GM19025 (cell line): ENCODE measurements at regions not wholly inside any gene's neighbourhood (a gene's known extent, or its start where the extent isn't known, plus 50 kb on each side); places are given as distances from the start of the nearest gene placed in this dataset.

Source experiments
- ATAC-seq: cut with Tn5 transposase; IDR thresholded peaks from one replicate; pipeline ENCODE4 v1.9.1; 2021; ENCODE audit warnings: mild to moderate bottlenecking, low read depth, moderate library complexity; ENCODE audit not compliant: unreplicated experiment

- no peak for ATAC-seq
Observed at GRCh38 chr5:32984851-32985610, 273.9 kb downstream of the NPR3 start.

- ATAC-seq: no peak
Observed at GRCh38 chr5:32989815-32990214, 278.7 kb downstream of the NPR3 start.

GRCh38 chr5:32990593-32991420 is 279.7 kb downstream of the NPR3 start:
- ATAC-seq: no peak

- ATAC-seq: no peak
Observed at GRCh38 chr5:32991421-32991815, 280.3 kb downstream of the NPR3 start.

GRCh38 chr5:32996336-32996735 is 285.2 kb downstream of the NPR3 start:
- ATAC-seq: no peak

- ATAC-seq: no peak
Observed at GRCh38 chr5:33008751-33009418, 297.8 kb downstream of the NPR3 start.

- no peak for ATAC-seq
Observed at GRCh38 chr5:33010846-33011245, 299.7 kb downstream of the NPR3 start.

- no peak for ATAC-seq
Observed at GRCh38 chr5:33011801-33012200, 300.7 kb downstream of the NPR3 start.

GRCh38 chr5:33023649-33024048 is 312.5 kb downstream of the NPR3 start:
- ATAC-seq: no peak

GRCh38 chr5:33032271-33033070 is 321.4 kb downstream of the NPR3 start:
- ATAC-seq: no peak

- ATAC-seq: no peak
Observed at GRCh38 chr5:33033516-33033915, 322.4 kb downstream of the NPR3 start.

- no peak for ATAC-seq
Observed at GRCh38 chr5:33034777-33035176, 323.7 kb downstream of the NPR3 start.

GRCh38 chr5:33035851-33036527 is 324.9 kb downstream of the NPR3 start:
- ATAC-seq: no peak

GRCh38 chr5:33037076-33037475 is 326.0 kb downstream of the NPR3 start:
- no peak for ATAC-seq

GRCh38 chr5:33041586-33041985 is 330.5 kb downstream of the NPR3 start:
- no peak for ATAC-seq

- ATAC-seq: no peak
Observed at GRCh38 chr5:33043343-33043997, 332.3 kb downstream of the NPR3 start.

GRCh38 chr5:33046091-33046490 is 335.0 kb downstream of the NPR3 start:
- ATAC-seq: no peak

GRCh38 chr5:33048315-33048714 is 337.2 kb downstream of the NPR3 start:
- no peak for ATAC-seq

- no peak for ATAC-seq
Observed at GRCh38 chr5:33049298-33049697, 338.2 kb downstream of the NPR3 start.
